ENCODE measurements at regions not wholly inside any gene's neighbourhood (a gene's known extent, or its start where the extent isn't known, plus 50 kb on each side); places are given as distances from the start of the nearest gene placed in this dataset.

GRCh38 chr15:61798631-61799030, 261.6 kb downstream of the VPS13C start:
- DNase-seq (ENCODE audit: low read depth) = no peak

- no peak for DNase-seq (ENCODE audit: low read depth)
These were observed 264.2 kb downstream of the VPS13C start for GRCh38 chr15:61796056-61796455.

- no peak for DNase-seq (ENCODE audit: low read depth)
These were observed 265.4 kb downstream of the VPS13C start for GRCh38 chr15:61794881-61795280.

- DNase-seq (ENCODE audit: low read depth) = no peak
These were observed 266.0 kb downstream of the VPS13C start for GRCh38 chr15:61794276-61794675.

GRCh38 chr15:61784734-61785133, 275.5 kb downstream of the VPS13C start:
- no peak for DNase-seq (ENCODE audit: low read depth)

GRCh38 chr15:61780278-61780980, 279.8 kb downstream of the VPS13C start:
- no peak for DNase-seq (ENCODE audit: low read depth)

GRCh38 chr15:61777689-61778088, 282.6 kb downstream of the VPS13C start:
- no peak for DNase-seq (ENCODE audit: low read depth)

- no peak for DNase-seq (ENCODE audit: low read depth)
These were observed 290.7 kb downstream of the VPS13C start for GRCh38 chr15:61769557-61769956.

- no peak for DNase-seq (ENCODE audit: low read depth)
These were observed 292.1 kb downstream of the VPS13C start for GRCh38 chr15:61768131-61768530.

GRCh38 chr15:61764981-61765380, 295.3 kb downstream of the VPS13C start:
- no peak for DNase-seq (ENCODE audit: low read depth)

GRCh38 chr15:61764141-61764540, 296.1 kb downstream of the VPS13C start:
- DNase-seq (ENCODE audit: low read depth) = no peak

- DNase-seq (ENCODE audit: low read depth) = no peak
These were observed 297.6 kb downstream of the VPS13C start for GRCh38 chr15:61762676-61763075.

GRCh38 chr15:61759639-61760038, 300.6 kb downstream of the VPS13C start:
- DNase-seq (ENCODE audit: low read depth) = no peak

- DNase-seq (ENCODE audit: low read depth) = no peak
These were observed 304.0 kb downstream of the VPS13C start for GRCh38 chr15:61756071-61756820.

GRCh38 chr15:61755467-61755866, 304.8 kb downstream of the VPS13C start:
- no peak for DNase-seq (ENCODE audit: low read depth)

- DNase-seq (ENCODE audit: low read depth) = no peak
These were observed 307.1 kb downstream of the VPS13C start for GRCh38 chr15:61753018-61753710.

- no peak for DNase-seq (ENCODE audit: low read depth)
These were observed 308.2 kb downstream of the VPS13C start for GRCh38 chr15:61752001-61752400.

- DNase-seq (ENCODE audit: low read depth) = peak; percentile 19
These were observed 309.8 kb downstream of the VPS13C start for GRCh38 chr15:61750271-61751084.

- DNase-seq (ENCODE audit: low read depth) = no peak
These were observed 311.1 kb downstream of the VPS13C start for GRCh38 chr15:61749169-61749568.

GRCh38 chr15:61748529-61748928, 311.7 kb downstream of the VPS13C start:
- DNase-seq (ENCODE audit: low read depth) = no peak

- DNase-seq (ENCODE audit: low read depth) = no peak
These were observed 313.7 kb downstream of the VPS13C start for GRCh38 chr15:61746589-61746988.

- DNase-seq (ENCODE audit: low read depth) = no peak
These were observed 316.8 kb downstream of the VPS13C start for GRCh38 chr15:61743345-61743909.
